Astrocyte (in vitro differentiated cells and primary cell): ENCODE measurements at regions not wholly inside any gene's neighbourhood (a gene's known extent, or its start where the extent isn't known, plus 50 kb on each side); places are given as distances from the start of the nearest gene placed in this dataset.
A peak's percentile ranks its signal among the peaks of the same experiment; 100 is the strongest.

Source experiments
- DNase-seq: peaks from one replicate; pipeline ENCODE4 v3.0.0-alpha.2; 2010; ENCODE audit warnings: low read depth
- FAIRE-seq: peaks from 2 replicates; lab custom pipeline; 2011; peaks lifted over from hg19 to GRCh38; lab: Jason Lieb, UNC
- H2AFZ ChIP-seq: 2 replicates; pipeline ENCODE4 v1.6.0; 2012; ENCODE audit warnings: low read depth, low read length, inconsistent platforms
- H3K27ac ChIP-seq: 2 replicates; pipeline ENCODE4 v1.5.1; 2011; ENCODE audit warnings: low read depth, low read length, inconsistent platforms
- H3K27me3 ChIP-seq: 2 replicates; pipeline ENCODE4 v1.6.0; 2011; ENCODE audit warnings: low read length, inconsistent platforms; ENCODE audit not compliant: insufficient read depth
- H3K36me3 ChIP-seq: 2 replicates; pipeline ENCODE4 v1.5.1; 2011; ENCODE audit warnings: low read length, inconsistent platforms; ENCODE audit not compliant: insufficient read depth
- H3K4me1 ChIP-seq: 2 replicates; pipeline ENCODE4 v1.5.1; 2011; ENCODE audit warnings: low read length, inconsistent platforms; ENCODE audit not compliant: insufficient read depth
- H3K4me2 ChIP-seq: 2 replicates; pipeline ENCODE4 v1.6.0; 2012; ENCODE audit warnings: low read length, inconsistent platforms
- H3K4me3 ChIP-seq: 2 replicates; pipeline ENCODE4 v1.5.1; 2011; ENCODE audit warnings: low read depth, mild to moderate bottlenecking, low read length, inconsistent platforms; ENCODE audit not compliant: insufficient read depth
- H3K79me2 ChIP-seq: 2 replicates; pipeline ENCODE4 v1.6.0; 2012; ENCODE audit warnings: mild to moderate bottlenecking, low read length, inconsistent platforms; ENCODE audit not compliant: insufficient read depth
- H3K9ac ChIP-seq: 2 replicates; pipeline ENCODE4 v1.6.0; 2012; ENCODE audit warnings: mild to moderate bottlenecking, low read length, inconsistent platforms
- H3K9me3 ChIP-seq: 2 replicates; pipeline ENCODE4 v1.5.1; 2012; ENCODE audit warnings: low read depth, mild to moderate bottlenecking, low read length, inconsistent platforms; ENCODE audit not compliant: insufficient read depth
- H4K20me1 ChIP-seq: 2 replicates; pipeline ENCODE4 v1.6.0; 2012; ENCODE audit warnings: low read length, inconsistent platforms; ENCODE audit not compliant: insufficient read depth
- H3K27ac Mint-ChIP-seq: one replicate; pipeline ENCODE4 v1.8.0; 2021; ENCODE audit warnings: mild to moderate bottlenecking, mixed read lengths; ENCODE audit not compliant: unreplicated experiment
- H3K27me3 Mint-ChIP-seq: one replicate; pipeline ENCODE4 v1.8.0; 2021; ENCODE audit warnings: low read depth, mixed read lengths; ENCODE audit not compliant: unreplicated experiment
- H3K36me3 Mint-ChIP-seq: one replicate; pipeline ENCODE4 v1.8.0; 2021; ENCODE audit warnings: low read depth, mixed read lengths; ENCODE audit not compliant: unreplicated experiment
- H3K4me1 Mint-ChIP-seq: one replicate; pipeline ENCODE4 v1.8.0; 2021; ENCODE audit warnings: low read depth, mixed read lengths; ENCODE audit not compliant: unreplicated experiment
- H3K4me3 Mint-ChIP-seq: one replicate; pipeline ENCODE4 v1.8.0; 2021; ENCODE audit warnings: mild to moderate bottlenecking, moderate library complexity, mixed read lengths; ENCODE audit not compliant: unreplicated experiment
- H3K9me3 Mint-ChIP-seq: one replicate; pipeline ENCODE4 v1.8.0; 2021; ENCODE audit warnings: mild to moderate bottlenecking, mixed read lengths; ENCODE audit not compliant: unreplicated experiment
- EZH2 ChIP-seq: IDR thresholded peaks from 2 replicates; pipeline ENCODE4 v1.6.1; 2012; ENCODE audit warnings: mild to moderate bottlenecking, low read length, inconsistent platforms; ENCODE audit not compliant: insufficient read depth
- TF ChIP-seq, protein P1 (sequence below): IDR thresholded peaks from 2 replicates; pipeline ENCODE4 v1.5.1; 2011; ENCODE audit warnings: low read depth, mild to moderate bottlenecking, inconsistent platforms, low read length, moderate library complexity; ENCODE audit not compliant: insufficient read depth

GRCh38 chr17:77527836-77528505 is 387.2 kb downstream of the SEC14L1 start:
- Mint-ChIP-seq H3K36me3 (no peaks in the 10 kb centered on the region), H3K9me3 (peaks cover 7% of the 10 kb centered on the region), H3K4me1 (no peaks in the 10 kb centered on the region), H3K27me3 (peaks cover 41% of the 10 kb centered on the region), H3K27ac (no peak overlapping the region), H3K4me3 (no peak overlapping the region)
- no peaks in the 10 kb centered on the region for H3K79me2 ChIP-seq
- H2AFZ ChIP-seq, result peak overlapping the region; percentile 69
- DNase-seq (no peak), FAIRE-seq (no peak)
- no peak overlapping the region for H3K9ac ChIP-seq
- H3K9me3 ChIP-seq, result no peaks in the 10 kb centered on the region
- H3K27me3 ChIP-seq, result peaks cover 8% of the 10 kb centered on the region
- peak overlapping the region; percentile 0 for H3K4me3 ChIP-seq
- H4K20me1 ChIP-seq, result no peaks in the 10 kb centered on the region
- no peak overlapping the region for H3K27ac ChIP-seq
- no peak for TF ChIP-seq EZH2
- TF ChIP-seq, protein P1, sequence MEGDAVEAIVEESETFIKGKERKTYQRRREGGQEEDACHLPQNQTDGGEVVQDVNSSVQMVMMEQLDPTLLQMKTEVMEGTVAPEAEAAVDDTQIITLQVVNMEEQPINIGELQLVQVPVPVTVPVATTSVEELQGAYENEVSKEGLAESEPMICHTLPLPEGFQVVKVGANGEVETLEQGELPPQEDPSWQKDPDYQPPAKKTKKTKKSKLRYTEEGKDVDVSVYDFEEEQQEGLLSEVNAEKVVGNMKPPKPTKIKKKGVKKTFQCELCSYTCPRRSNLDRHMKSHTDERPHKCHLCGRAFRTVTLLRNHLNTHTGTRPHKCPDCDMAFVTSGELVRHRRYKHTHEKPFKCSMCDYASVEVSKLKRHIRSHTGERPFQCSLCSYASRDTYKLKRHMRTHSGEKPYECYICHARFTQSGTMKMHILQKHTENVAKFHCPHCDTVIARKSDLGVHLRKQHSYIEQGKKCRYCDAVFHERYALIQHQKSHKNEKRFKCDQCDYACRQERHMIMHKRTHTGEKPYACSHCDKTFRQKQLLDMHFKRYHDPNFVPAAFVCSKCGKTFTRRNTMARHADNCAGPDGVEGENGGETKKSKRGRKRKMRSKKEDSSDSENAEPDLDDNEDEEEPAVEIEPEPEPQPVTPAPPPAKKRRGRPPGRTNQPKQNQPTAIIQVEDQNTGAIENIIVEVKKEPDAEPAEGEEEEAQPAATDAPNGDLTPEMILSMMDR, result no peak
- H3K4me2 ChIP-seq, result peak overlapping the region; percentile 90
- H3K4me1 ChIP-seq, result peaks cover 3% of the 10 kb centered on the region
- no peaks in the 10 kb centered on the region for H3K36me3 ChIP-seq

GRCh38 chr17:77528516-77529327 is 388.0 kb downstream of the SEC14L1 start:
- Mint-ChIP-seq H3K9me3 (peaks cover 7% of the 10 kb centered on the region), H3K27ac (no peak overlapping the region), H3K27me3 (peaks cover 41% of the 10 kb centered on the region), H3K36me3 (no peaks in the 10 kb centered on the region), H3K4me1 (no peaks in the 10 kb centered on the region), H3K4me3 (no peak overlapping the region)
- TF ChIP-seq, protein P1, result no peak
- no peak for TF ChIP-seq EZH2
- H4K20me1 ChIP-seq, result no peaks in the 10 kb centered on the region
- no peak overlapping the region for H3K9ac ChIP-seq
- no peak for FAIRE-seq
- no peak for DNase-seq
- H3K27me3 ChIP-seq, result peaks cover 8% of the 10 kb centered on the region
- H3K9me3 ChIP-seq, result no peaks in the 10 kb centered on the region
- peaks cover 3% of the 10 kb centered on the region for H3K4me1 ChIP-seq
- peak overlapping the region; percentile 69 for H2AFZ ChIP-seq
- H3K4me3 ChIP-seq, result peak overlapping the region; percentile 44
- H3K27ac ChIP-seq, result no peak overlapping the region
- H3K4me2 ChIP-seq, result peak overlapping the region; percentile 90
- no peaks in the 10 kb centered on the region for H3K36me3 ChIP-seq
- no peaks in the 10 kb centered on the region for H3K79me2 ChIP-seq
